ENCODE measurements at regions not wholly inside any gene's neighbourhood (a gene's known extent, or its start where the extent isn't known, plus 50 kb on each side); places are given as distances from the start of the nearest gene placed in this dataset.

DNA sequence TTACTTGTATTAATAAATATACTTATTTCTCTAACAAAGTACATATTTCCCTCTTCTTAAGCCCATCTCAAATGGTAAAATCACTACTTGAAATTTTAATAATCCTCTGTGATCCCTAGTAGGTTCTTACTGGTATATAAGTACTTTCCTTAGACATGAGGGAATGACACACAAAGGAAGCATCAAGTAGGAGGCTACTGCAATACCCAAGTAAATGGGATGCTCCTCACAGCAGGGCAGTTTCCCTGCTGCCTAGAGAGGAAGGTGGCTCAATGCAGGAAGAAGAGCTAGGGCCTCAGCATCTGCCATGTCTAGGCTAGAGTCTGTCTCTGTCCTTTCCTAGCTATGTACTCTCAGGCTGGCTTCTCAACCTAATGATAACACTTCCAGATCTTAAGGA is 122.1 kb upstream of the DIPK2B start:
- Histone ChIP-seq H3K4me1 (ENCODE audit: control insufficient read depth in 2 of 2, insufficient read depth in 2 of 2, low read length in 1 of 2) (no peaks in the 10 kb centered on the region), H3K27me3 (ENCODE audit: control insufficient read depth in 1 of 2, insufficient read depth in 2 of 2, low read length in 2 of 2) (peaks cover 0 to 5% of the 10 kb centered on the region in 2 donors), H3K36me3 (ENCODE audit: control insufficient read depth in 2 of 2, insufficient read depth in 2 of 2, low read length in 1 of 2) (no peaks in the 10 kb centered on the region), H3K4me3 (ENCODE audit: low read depth in 1 of 2, low read length in 2 of 2) (no peak overlapping the region), H3K9me3 (ENCODE audit: control insufficient read depth in 2 of 2, insufficient read depth in 1 of 2, low read depth in 1 of 2, low read length in 1 of 2) (no peaks in the 10 kb centered on the region), H3K27ac (ENCODE audit: low read depth in 2 of 2, low read length in 1 of 2) (no peak overlapping the region)

DNA sequence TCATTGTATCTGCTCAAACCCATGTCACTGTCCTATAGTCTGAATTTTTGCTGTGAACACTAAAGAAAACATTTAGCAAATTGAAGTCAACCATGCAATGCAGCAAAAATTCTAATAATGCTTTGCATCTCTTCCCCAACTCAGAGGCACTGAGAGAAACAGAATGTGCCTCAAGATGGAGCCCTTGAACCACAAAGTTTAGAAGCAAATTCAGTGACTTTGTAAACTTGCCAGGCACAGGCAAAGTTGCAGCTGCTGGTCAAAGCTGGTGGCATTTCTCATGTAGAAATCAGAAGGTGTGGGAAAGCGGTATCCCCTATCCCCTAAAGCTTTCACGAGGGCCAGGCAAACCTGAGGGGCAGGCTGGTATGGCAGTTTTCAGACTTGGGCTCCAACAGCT is 121.7 kb upstream of the DIPK2B start:
- WGBS, 2 donors = 6 to 18% methylated on average over 2 of the region's 2 CpGs
- H3K4me1 ChIP-seq (ENCODE audit: control insufficient read depth in 2 of 2, insufficient read depth in 2 of 2, low read length in 1 of 2) = no peaks in the 10 kb centered on the region

DNA sequence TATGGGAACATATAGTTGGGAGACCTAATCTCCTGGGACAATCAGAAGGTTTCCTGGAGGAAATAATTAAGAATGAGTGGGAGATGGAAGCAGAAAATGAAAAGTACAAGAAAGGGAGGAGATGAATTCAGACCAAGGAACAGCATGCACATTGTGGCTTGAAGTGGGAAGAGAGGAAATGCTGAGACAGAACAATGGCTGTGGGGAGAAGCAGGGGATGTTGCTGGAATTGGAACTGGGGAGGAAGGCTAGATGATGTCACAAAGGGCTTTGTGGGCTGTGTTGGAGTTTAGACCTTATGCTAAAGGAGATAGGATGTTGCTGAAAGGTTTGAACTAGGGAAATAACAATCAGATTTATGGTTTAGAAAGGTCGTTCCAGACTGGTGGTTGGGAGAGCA is 119.5 kb upstream of the DIPK2B start:
- Histone ChIP-seq H3K9me3 (ENCODE audit: control insufficient read depth in 2 of 2, insufficient read depth in 1 of 2, low read depth in 1 of 2, low read length in 1 of 2) (no peaks in the 10 kb centered on the region), H3K27me3 (ENCODE audit: control insufficient read depth in 1 of 2, insufficient read depth in 2 of 2, low read length in 2 of 2) (peaks cover 0 to 5% of the 10 kb centered on the region in 2 donors), H3K27ac (ENCODE audit: low read depth in 2 of 2, low read length in 1 of 2) (no peak overlapping the region), H3K36me3 (ENCODE audit: control insufficient read depth in 2 of 2, insufficient read depth in 2 of 2, low read length in 1 of 2) (no peaks in the 10 kb centered on the region), H3K4me1 (ENCODE audit: control insufficient read depth in 2 of 2, insufficient read depth in 2 of 2, low read length in 1 of 2) (no peaks in the 10 kb centered on the region), H3K4me3 (ENCODE audit: low read depth in 1 of 2, low read length in 2 of 2) (no peak overlapping the region)
- 69 to 73% methylated on average over 1 of the region's 1 CpG for WGBS, 2 donors

More for the DNA sequence above, 121.7 kb upstream of the DIPK2B start:
- Histone ChIP-seq H3K36me3 (ENCODE audit: control insufficient read depth in 2 of 2, insufficient read depth in 2 of 2, low read length in 1 of 2) (no peaks in the 10 kb centered on the region), H3K27ac (ENCODE audit: low read depth in 2 of 2, low read length in 1 of 2) (no peak overlapping the region), H3K4me3 (ENCODE audit: low read depth in 1 of 2, low read length in 2 of 2) (no peak overlapping the region), H3K27me3 (ENCODE audit: control insufficient read depth in 1 of 2, insufficient read depth in 2 of 2, low read length in 2 of 2) (peaks cover 0 to 5% of the 10 kb centered on the region in 2 donors), H3K9me3 (ENCODE audit: control insufficient read depth in 2 of 2, insufficient read depth in 1 of 2, low read depth in 1 of 2, low read length in 1 of 2) (no peaks in the 10 kb centered on the region)

DNA sequence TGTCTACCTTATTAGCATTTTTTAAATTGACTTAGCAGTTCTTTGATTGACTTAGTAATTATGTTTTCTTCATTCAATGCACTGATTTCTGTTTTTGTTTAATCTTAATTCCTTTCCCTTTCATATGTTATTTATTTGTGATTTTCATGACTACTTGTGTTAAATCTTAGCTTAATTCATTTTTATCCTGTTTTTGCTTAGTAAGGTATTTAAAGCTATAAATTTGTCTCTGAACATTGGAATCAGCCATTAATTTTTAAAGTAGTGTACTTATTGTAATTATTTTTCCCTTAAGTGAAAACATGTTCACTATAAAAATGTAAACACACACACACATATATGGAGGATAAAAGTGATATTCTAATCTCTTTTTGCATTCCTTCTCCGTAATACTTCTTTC is 109.1 kb upstream of the DIPK2B start:
- no peaks in the 10 kb centered on the region for H3K36me3 ChIP-seq (ENCODE audit: control insufficient read depth in 2 of 2, insufficient read depth in 2 of 2, low read length in 1 of 2)
- no peak overlapping the region for H3K4me3 ChIP-seq (ENCODE audit: low read depth in 1 of 2, low read length in 2 of 2)
- H3K27ac ChIP-seq (ENCODE audit: low read depth in 2 of 2, low read length in 1 of 2) = no peak overlapping the region
- 84 to 91% methylated on average over 1 of the region's 1 CpG for WGBS, 2 donors
- no peaks in the 10 kb centered on the region for H3K4me1 ChIP-seq (ENCODE audit: control insufficient read depth in 2 of 2, insufficient read depth in 2 of 2, low read length in 1 of 2)
- no peaks in the 10 kb centered on the region for H3K27me3 ChIP-seq (ENCODE audit: control insufficient read depth in 1 of 2, insufficient read depth in 2 of 2, low read length in 2 of 2)
- H3K9me3 ChIP-seq (ENCODE audit: control insufficient read depth in 2 of 2, insufficient read depth in 1 of 2, low read depth in 1 of 2, low read length in 1 of 2) = no peaks in the 10 kb centered on the region

DNA sequence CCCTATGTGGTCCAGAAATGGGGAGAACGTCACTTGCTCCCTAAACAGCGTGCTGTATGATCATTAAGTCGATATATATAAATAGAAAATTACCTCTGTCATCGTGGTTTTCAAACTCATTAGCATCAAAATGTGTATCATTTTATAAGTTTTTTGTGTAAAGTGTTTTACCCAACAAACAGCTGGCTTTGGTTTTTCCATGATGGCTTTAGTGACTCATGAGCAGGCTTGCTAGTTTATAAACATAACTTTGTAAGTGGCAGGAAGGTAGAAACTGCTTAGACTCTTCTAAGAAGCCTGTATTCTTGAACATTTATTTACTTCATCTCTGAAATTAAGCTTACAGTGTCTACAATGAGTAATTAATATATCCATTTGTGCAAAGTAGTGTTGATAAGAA is 108.4 kb upstream of the DIPK2B start:
- WGBS, 2 donors = 75 to 90% methylated on average over 4 of the region's 4 CpGs
- H3K4me1 ChIP-seq (ENCODE audit: control insufficient read depth in 2 of 2, insufficient read depth in 2 of 2, low read length in 1 of 2) = no peaks in the 10 kb centered on the region
- H3K27me3 ChIP-seq (ENCODE audit: control insufficient read depth in 1 of 2, insufficient read depth in 2 of 2, low read length in 2 of 2) = no peaks in the 10 kb centered on the region
- no peak overlapping the region for H3K27ac ChIP-seq (ENCODE audit: low read depth in 2 of 2, low read length in 1 of 2)
- H3K4me3 ChIP-seq (ENCODE audit: low read depth in 1 of 2, low read length in 2 of 2) = no peak overlapping the region
- H3K9me3 ChIP-seq (ENCODE audit: control insufficient read depth in 2 of 2, insufficient read depth in 1 of 2, low read depth in 1 of 2, low read length in 1 of 2) = no peaks in the 10 kb centered on the region
- H3K36me3 ChIP-seq (ENCODE audit: control insufficient read depth in 2 of 2, insufficient read depth in 2 of 2, low read length in 1 of 2) = no peaks in the 10 kb centered on the region

DNA sequence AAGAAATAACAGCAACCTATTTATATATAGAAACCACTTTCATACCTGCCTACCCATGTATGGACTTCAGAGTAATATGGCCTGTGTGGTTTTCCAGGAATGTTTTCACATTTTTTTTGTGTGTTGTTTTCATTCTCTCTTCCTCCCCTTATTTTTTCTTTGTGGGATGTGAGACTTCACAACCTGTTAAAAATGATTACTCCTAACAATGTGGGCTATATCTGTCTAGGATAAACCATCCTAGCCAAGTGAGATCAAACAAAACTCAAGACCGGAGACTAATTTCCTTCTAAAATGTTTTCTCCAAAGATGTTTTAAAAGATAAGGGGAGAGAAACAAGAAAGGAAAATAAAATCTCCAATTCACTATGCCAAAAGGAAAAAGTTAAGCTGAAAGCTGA is 106.1 kb upstream of the DIPK2B start:
- no peaks in the 10 kb centered on the region for H3K36me3 ChIP-seq (ENCODE audit: control insufficient read depth in 2 of 2, insufficient read depth in 2 of 2, low read length in 1 of 2)
- 83 to 94% methylated on average over 1 of the region's 1 CpG for WGBS, 2 donors
- no peak overlapping the region for H3K27ac ChIP-seq (ENCODE audit: low read depth in 2 of 2, low read length in 1 of 2)

DNA sequence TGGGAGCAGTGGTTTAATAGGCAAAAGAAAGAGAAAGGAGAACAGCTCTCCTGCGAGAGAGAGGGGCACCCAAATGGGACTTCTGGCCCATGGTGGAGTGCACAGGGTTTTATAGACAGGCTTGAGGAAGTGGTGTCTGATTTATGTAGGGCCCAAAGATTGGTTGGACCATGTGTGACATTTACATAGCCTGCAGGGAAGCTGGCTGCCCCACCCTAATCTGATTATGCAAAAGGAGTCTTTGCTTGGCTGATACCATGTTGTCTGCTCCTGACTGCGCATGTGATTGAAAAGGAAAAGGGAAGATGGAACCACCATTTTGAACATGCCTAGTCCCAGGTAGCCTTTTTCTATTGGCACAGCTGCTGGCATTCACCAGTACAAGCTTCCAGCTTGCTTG is 100.0 kb upstream of the DIPK2B start:
- Histone ChIP-seq H3K27me3 (ENCODE audit: control insufficient read depth in 1 of 2, insufficient read depth in 2 of 2, low read length in 2 of 2) (peaks cover 0 to 2% of the 10 kb centered on the region in 2 donors), H3K9me3 (ENCODE audit: control insufficient read depth in 2 of 2, insufficient read depth in 1 of 2, low read depth in 1 of 2, low read length in 1 of 2) (no peaks in the 10 kb centered on the region), H3K27ac (ENCODE audit: low read depth in 2 of 2, low read length in 1 of 2) (no peak overlapping the region), H3K36me3 (ENCODE audit: control insufficient read depth in 2 of 2, insufficient read depth in 2 of 2, low read length in 1 of 2) (no peaks in the 10 kb centered on the region), H3K4me1 (ENCODE audit: control insufficient read depth in 2 of 2, insufficient read depth in 2 of 2, low read length in 1 of 2) (no peaks in the 10 kb centered on the region), H3K4me3 (ENCODE audit: low read depth in 1 of 2, low read length in 2 of 2) (no peak overlapping the region)
- 96 to 97% methylated on average over 2 of the region's 2 CpGs for WGBS, 2 donors

More for the DNA sequence above, 106.1 kb upstream of the DIPK2B start:
- H3K9me3 ChIP-seq (ENCODE audit: control insufficient read depth in 2 of 2, insufficient read depth in 1 of 2, low read depth in 1 of 2, low read length in 1 of 2) = no peaks in the 10 kb centered on the region
- H3K27me3 ChIP-seq (ENCODE audit: control insufficient read depth in 1 of 2, insufficient read depth in 2 of 2, low read length in 2 of 2) = no peaks in the 10 kb centered on the region
- no peaks in the 10 kb centered on the region for H3K4me1 ChIP-seq (ENCODE audit: control insufficient read depth in 2 of 2, insufficient read depth in 2 of 2, low read length in 1 of 2)
- no peak overlapping the region for H3K4me3 ChIP-seq (ENCODE audit: low read depth in 1 of 2, low read length in 2 of 2)

DNA sequence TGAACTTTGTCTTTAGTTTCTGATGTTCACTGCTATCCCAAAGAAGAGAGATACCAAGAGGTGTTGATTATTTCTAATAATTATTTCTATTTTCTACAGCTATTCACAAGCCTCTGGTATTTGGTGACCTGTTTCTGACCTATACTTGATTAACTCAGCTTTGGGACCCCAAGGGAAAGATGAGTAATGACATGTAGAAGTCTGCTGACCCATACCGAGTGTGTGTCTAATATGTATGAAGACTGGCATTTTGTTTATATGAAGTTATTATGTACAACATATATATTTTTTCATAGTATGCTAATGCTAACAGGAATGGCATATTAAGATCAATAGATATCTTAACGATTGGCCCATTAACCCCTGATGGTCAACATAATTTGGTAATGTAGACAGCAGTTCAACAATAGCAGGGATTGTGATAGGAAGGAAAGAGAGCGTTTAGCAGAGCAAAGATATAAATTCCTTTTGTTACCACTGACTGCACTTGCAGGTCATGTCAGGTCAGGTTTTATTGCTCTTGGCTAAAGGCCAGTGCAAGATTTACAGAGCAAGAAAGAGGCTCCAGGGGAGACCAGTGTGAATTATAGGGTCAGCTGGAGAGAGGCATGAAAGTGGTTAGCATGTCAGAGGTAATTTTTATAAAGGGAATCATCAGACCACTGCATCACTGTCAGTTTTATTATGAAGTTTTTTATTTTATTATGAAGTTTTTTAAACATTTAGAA is 94.7 kb upstream of the DIPK2B start:
- no peaks in the 10 kb centered on the region for H3K9me3 ChIP-seq (ENCODE audit: control insufficient read depth in 2 of 2, insufficient read depth in 1 of 2, low read depth in 1 of 2, low read length in 1 of 2)
- 26 to 27% methylated on average over 3 of the region's 3 CpGs for WGBS, 2 donors
- H3K4me3 ChIP-seq (ENCODE audit: low read depth in 1 of 2, low read length in 2 of 2) = no peak overlapping the region
- H3K36me3 ChIP-seq (ENCODE audit: control insufficient read depth in 2 of 2, insufficient read depth in 2 of 2, low read length in 1 of 2) = no peaks in the 10 kb centered on the region
- no peaks in the 10 kb centered on the region for H3K27me3 ChIP-seq (ENCODE audit: control insufficient read depth in 1 of 2, insufficient read depth in 2 of 2, low read length in 2 of 2)
- no peaks in the 10 kb centered on the region for H3K4me1 ChIP-seq (ENCODE audit: control insufficient read depth in 2 of 2, insufficient read depth in 2 of 2, low read length in 1 of 2)
- no peak overlapping the region for H3K27ac ChIP-seq (ENCODE audit: low read depth in 2 of 2, low read length in 1 of 2)

DNA sequence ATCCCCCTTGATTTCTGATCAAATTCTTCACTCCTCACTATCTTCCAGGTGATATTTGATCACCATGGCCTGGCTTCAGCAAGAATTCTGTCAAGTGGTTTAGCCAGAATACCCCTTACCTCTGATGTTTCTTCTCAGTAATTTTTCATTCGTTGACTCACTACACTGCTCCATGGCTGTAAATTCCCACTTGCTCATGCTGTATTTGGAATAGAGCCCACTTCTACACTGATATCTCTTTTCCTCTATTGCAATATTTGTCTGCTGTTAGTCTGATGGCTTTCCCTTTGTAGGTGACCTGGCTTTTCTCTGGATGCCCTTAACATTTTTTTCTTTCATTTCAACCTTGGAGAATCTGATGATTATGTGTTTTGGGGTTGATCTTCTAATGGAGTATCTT is 73.9 kb upstream of the DIPK2B start:
- peaks cover 0 to 5% of the 10 kb centered on the region in 2 donors for H3K9me3 ChIP-seq (ENCODE audit: control insufficient read depth in 2 of 2, insufficient read depth in 1 of 2, low read depth in 1 of 2, low read length in 1 of 2)
- H3K4me1 ChIP-seq (ENCODE audit: control insufficient read depth in 2 of 2, insufficient read depth in 2 of 2, low read length in 1 of 2) = no peaks in the 10 kb centered on the region
- no peak overlapping the region for H3K27ac ChIP-seq (ENCODE audit: low read depth in 2 of 2, low read length in 1 of 2)
- no peaks in the 10 kb centered on the region for H3K36me3 ChIP-seq (ENCODE audit: control insufficient read depth in 2 of 2, insufficient read depth in 2 of 2, low read length in 1 of 2)
- WGBS, 2 donors = 71 to 86% methylated on average over 1 of the region's 1 CpG
- peaks cover 0 to 10% of the 10 kb centered on the region in 2 donors for H3K27me3 ChIP-seq (ENCODE audit: control insufficient read depth in 1 of 2, insufficient read depth in 2 of 2, low read length in 2 of 2)
- H3K4me3 ChIP-seq (ENCODE audit: low read depth in 1 of 2, low read length in 2 of 2) = no peak overlapping the region

DNA sequence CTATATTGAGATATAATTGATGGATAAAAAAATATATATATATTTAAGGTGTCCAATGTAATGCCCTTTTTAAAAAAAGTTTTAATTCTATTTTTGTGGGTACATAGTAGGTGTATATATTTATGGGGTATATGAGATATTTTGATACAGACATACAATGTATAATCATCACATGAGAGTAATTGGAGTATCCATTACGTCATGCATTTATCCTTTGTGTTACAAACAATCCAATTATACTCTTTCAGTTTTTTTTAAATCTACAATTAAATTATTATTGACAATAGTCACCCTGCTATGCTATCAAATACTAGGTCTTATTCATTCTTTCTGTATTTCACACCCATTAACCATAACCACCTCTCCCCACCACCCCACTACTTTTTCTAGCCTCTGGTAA is 66.3 kb upstream of the DIPK2B start:
- Histone ChIP-seq H3K4me3 (ENCODE audit: low read depth in 1 of 2, low read length in 2 of 2) (no peak overlapping the region), H3K27me3 (ENCODE audit: control insufficient read depth in 1 of 2, insufficient read depth in 2 of 2, low read length in 2 of 2) (peaks cover 0 to 6% of the 10 kb centered on the region in 2 donors), H3K36me3 (ENCODE audit: control insufficient read depth in 2 of 2, insufficient read depth in 2 of 2, low read length in 1 of 2) (no peaks in the 10 kb centered on the region), H3K9me3 (ENCODE audit: control insufficient read depth in 2 of 2, insufficient read depth in 1 of 2, low read depth in 1 of 2, low read length in 1 of 2) (no peaks in the 10 kb centered on the region), H3K4me1 (ENCODE audit: control insufficient read depth in 2 of 2, insufficient read depth in 2 of 2, low read length in 1 of 2) (no peaks in the 10 kb centered on the region), H3K27ac (ENCODE audit: low read depth in 2 of 2, low read length in 1 of 2) (no peak overlapping the region)
- 52 to 83% methylated on average over 1 of the region's 1 CpG for WGBS, 2 donors

All from esophagus (tissue), 2 donors.